GM10266 (cell line): ENCODE measurements at regions not wholly inside any gene's neighbourhood (a gene's known extent, or its start where the extent isn't known, plus 50 kb on each side); places are given as distances from the start of the nearest gene placed in this dataset.
"Not testable (repeated sequence)": the region's sequence is repeated elsewhere in the genome, so short reads cannot be mapped to it uniquely, and the experiment has no call there.

Experiments used
- DNase-seq: peaks from one replicate; pipeline ENCODE4 v3.0.0; 2012; ENCODE audit errors: extremely low spot score
- TF ChIP-seq, protein P1 (sequence below): IDR thresholded peaks from 2 replicates; pipeline ENCODE4 v1.5.1; 2012; ENCODE audit warnings: mild to moderate bottlenecking, low read depth; ENCODE audit not compliant: control insufficient read depth, insufficient read depth; ENCODE audit errors: missing control alignments

DNA sequence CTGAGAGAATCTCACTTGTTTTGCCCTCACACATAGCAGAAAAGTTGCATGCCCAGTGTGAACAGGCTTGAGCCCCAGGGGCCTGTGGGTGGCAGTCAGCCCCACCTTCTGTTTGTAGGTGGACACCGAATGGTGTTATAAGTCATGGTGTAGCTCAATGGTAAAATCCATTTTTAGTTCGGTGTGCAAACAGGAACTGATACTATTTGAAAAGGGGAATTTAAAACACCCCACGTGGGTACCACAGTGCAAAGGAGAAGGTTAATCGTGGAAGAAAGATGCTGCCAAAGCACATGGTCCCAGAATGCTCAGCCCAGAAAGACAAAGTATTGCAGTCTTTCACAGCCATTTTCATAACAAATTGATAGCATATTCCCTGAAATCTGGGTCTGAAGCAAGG lies 71.8 kb upstream of the GZMB start:
- TF ChIP-seq, protein P1, sequence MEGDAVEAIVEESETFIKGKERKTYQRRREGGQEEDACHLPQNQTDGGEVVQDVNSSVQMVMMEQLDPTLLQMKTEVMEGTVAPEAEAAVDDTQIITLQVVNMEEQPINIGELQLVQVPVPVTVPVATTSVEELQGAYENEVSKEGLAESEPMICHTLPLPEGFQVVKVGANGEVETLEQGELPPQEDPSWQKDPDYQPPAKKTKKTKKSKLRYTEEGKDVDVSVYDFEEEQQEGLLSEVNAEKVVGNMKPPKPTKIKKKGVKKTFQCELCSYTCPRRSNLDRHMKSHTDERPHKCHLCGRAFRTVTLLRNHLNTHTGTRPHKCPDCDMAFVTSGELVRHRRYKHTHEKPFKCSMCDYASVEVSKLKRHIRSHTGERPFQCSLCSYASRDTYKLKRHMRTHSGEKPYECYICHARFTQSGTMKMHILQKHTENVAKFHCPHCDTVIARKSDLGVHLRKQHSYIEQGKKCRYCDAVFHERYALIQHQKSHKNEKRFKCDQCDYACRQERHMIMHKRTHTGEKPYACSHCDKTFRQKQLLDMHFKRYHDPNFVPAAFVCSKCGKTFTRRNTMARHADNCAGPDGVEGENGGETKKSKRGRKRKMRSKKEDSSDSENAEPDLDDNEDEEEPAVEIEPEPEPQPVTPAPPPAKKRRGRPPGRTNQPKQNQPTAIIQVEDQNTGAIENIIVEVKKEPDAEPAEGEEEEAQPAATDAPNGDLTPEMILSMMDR = no peak
- DNase-seq = peak; percentile 43

GRCh38 chr14:24701062-24701461 lies 67.1 kb upstream of the GZMB start:
- no peak for DNase-seq

GRCh38 chr14:24700511-24700910 lies 66.5 kb upstream of the GZMB start:
- TF ChIP-seq, protein P1 = no peak
- no peak for DNase-seq

More at GRCh38 chr14:24701062-24701461, 67.1 kb upstream of the GZMB start:
- TF ChIP-seq, protein P1 = no peak

GRCh38 chr14:24699052-24699451 lies 65.1 kb upstream of the GZMB start:
- DNase-seq = no peak
- TF ChIP-seq, protein P1 = no peak

- not testable (repeated sequence) for DNase-seq
These were observed 62.4 kb upstream of the GZMB start for GRCh38 chr14:24696280-24696920.

DNA sequence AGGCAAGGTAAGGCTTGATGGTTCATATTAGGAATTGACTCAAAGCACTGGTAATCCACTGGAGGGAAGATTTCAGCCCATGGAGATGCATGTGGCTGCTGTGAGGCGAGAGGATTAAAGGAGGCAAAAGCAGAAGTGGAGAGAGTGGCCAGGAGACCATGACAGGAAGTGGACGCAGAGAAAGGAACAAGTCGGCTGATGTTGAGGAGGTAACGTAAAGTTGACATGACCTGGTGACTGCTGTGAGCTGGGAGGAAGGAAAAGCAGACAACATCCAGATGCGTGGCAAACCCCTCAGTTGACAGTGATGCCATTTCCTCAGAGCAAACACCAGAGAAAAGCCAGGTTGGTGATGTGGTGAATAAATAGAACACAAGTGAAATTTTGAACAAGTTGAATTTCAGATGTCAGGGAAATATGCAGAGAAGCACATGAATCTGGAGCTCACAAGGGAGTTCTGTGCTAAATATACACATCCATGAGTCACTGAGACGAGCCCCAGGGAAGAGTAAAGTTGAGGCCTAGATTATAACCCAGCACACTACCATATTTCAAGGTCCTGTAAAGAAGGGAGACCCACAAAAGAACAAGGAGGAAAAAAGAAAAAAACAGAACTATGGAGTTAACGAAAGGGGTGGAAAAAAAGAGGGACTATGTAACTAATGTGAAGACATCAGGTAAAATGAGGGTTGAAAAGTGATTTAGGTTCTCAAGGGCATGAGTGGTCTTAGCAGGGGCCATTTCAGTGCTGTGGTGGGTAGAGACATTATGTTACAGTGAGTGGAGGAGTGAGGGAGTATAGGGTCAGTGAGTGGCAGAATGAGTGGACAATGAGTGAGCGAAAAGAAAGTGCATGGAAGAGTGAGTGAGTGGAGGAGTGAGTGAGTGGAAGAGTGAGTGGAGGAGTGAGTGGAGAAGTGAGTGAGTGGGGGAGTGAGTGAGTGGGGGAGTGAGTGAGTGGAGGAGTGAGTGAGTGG lies 61.6 kb upstream of the GZMB start:
- no peak for DNase-seq
- TF ChIP-seq, protein P1 = no peak

DNA sequence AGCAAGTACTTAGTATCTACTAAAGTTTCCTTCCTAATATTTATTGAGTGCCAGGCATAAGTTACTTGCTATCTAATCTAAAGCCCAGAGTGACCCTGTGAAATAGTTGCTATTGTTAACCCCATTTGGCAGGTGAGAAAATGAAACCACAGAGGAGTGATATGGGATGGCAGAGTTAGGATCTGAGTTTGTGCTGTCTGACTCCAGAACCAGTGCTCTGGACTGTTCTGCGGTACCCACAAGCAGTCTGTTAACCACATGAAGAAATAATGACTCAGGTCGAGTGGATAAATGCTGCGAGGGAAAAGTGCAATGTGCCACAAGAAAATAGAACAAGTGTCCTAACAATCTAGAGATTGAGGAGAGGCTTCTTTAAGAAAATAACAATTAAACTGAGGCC lies 60.7 kb upstream of the GZMB start:
- TF ChIP-seq, protein P1 = no peak

GRCh38 chr14:24693983-24694382 lies 60.0 kb upstream of the GZMB start:
- TF ChIP-seq, protein P1 = no peak
- DNase-seq = no peak

More for the DNA sequence above, 60.7 kb upstream of the GZMB start:
- no peak for DNase-seq
